Upper lobe of left lung (tissue), 4 donors: ENCODE measurements at regions not wholly inside any gene's neighbourhood (a gene's known extent, or its start where the extent isn't known, plus 50 kb on each side); places are given as distances from the start of the nearest gene placed in this dataset.
"Not testable (repeated sequence)": the region's sequence is repeated elsewhere in the genome, so short reads cannot be mapped to it uniquely, and the experiment has no call there.

Experiments
- CTCF ChIP-seq, 6 experiments: fragments of 450-650 bp in 4 of 6; fragments of 200-600 bp in 2 of 6; sonication (generic) in 2 of 6; IDR thresholded peaks; one replicate each; pipeline ENCODE4 v1.5.1; 2016 to 2019; ENCODE audit warnings: antibody characterized with exemption in 6 of 6
- EP300 ChIP-seq, 4 donors: sonication (generic); formaldehyde crosslinking; IDR thresholded peaks; one replicate each; pipeline ENCODE4 v1.5.1; 2017; ENCODE audit warnings: antibody characterized with exemption in 4 of 4, control low read depth in 2 of 4
- POLR2A ChIP-seq, 4 donors: fragments of 450-650 bp; IDR thresholded peaks; one replicate each; pipeline ENCODE4 v1.5.1; 2016 to 2017; ENCODE audit warnings: antibody characterized with exemption in 4 of 4, mild to moderate bottlenecking in 2 of 4
- POLR2AphosphoS5 ChIP-seq, 2 donors: sonication (generic); formaldehyde crosslinking; IDR thresholded peaks; one replicate each; pipeline ENCODE4 v1.5.1; 2017; ENCODE audit warnings: antibody characterized with exemption in 2 of 2

DNA sequence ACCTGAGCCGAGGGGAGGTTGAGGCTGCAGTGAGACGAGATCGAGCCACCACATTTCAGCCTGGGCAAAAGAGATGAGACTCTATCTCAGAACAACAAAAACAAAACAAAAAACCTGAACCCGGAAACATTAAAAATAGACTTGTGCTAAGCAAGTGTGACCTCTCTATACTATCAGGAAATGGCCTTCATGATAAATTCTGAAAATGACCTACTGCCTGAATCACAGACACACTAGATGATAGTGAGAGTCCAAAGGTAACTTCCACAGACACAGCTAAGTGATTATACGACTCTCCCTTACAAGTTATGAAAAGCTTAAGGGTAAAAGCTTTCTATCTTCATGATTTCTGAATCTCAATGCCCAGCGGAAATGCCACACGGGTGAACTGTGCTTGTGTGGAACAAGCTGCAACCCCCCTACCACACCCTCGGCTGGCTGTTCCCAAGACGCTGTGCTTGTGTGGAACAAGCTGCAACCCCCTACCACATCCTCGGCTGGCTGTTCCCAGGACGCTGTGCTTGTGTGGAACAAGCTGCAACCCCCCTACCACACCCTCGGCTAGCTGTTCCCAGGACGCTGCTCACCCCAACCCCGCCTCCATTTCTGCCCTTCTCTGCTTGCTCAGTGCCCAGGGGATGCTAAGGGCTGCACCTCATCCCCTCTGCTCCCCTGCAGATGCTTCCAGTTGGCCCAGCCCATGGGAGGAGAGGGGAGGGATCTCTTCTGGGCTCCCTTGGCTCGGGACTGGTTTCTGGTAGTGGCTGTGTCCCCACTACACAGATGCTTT is 56.2 kb upstream of the TNK2 start:
- TF ChIP-seq CTCF, POLR2A, POLR2AphosphoS5, EP300 (IDR thresholded peaks at IDR 0.05): not testable (repeated sequence)
